B cell (primary cell): ENCODE measurements at regions not wholly inside any gene's neighbourhood (a gene's known extent, or its start where the extent isn't known, plus 50 kb on each side); places are given as distances from the start of the nearest gene placed in this dataset.

ENCODE experiments used
- EZH2 ChIP-seq: IDR thresholded peaks from 2 replicates; pipeline ENCODE4 v1.6.1; 2012; ENCODE audit warnings: borderline replicate concordance, low read depth, mild to moderate bottlenecking, moderate library complexity, low read length; ENCODE audit not compliant: insufficient read depth, poor library complexity, severe bottlenecking
- TF ChIP-seq, protein P1 (sequence below): fragments of 200-600 bp; IDR thresholded peaks from one replicate; pipeline ENCODE4 v1.8.0; 2022; ENCODE audit warnings: antibody characterized with exemption, mild to moderate bottlenecking

DNA sequence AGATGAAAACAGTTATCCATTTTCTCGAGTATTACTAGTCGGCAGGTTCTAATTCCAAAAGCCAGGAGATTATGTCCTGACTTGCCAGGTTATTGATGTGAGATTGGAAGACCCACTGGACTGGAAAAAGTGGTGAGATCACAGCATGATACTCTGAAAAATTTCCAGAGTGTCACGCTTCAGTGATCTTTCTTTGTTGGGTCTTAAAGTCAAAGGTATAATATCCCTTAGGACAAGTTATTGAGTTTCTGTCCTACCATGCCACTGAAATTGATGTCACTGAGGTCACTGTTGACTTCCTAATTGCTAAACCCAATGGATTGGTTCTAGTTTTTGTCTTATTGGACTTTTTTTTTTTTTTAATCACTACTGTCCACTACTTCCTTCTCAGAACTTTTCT lies 104.5 kb upstream of the GRAMD1B start:
- TF ChIP-seq, protein P1, sequence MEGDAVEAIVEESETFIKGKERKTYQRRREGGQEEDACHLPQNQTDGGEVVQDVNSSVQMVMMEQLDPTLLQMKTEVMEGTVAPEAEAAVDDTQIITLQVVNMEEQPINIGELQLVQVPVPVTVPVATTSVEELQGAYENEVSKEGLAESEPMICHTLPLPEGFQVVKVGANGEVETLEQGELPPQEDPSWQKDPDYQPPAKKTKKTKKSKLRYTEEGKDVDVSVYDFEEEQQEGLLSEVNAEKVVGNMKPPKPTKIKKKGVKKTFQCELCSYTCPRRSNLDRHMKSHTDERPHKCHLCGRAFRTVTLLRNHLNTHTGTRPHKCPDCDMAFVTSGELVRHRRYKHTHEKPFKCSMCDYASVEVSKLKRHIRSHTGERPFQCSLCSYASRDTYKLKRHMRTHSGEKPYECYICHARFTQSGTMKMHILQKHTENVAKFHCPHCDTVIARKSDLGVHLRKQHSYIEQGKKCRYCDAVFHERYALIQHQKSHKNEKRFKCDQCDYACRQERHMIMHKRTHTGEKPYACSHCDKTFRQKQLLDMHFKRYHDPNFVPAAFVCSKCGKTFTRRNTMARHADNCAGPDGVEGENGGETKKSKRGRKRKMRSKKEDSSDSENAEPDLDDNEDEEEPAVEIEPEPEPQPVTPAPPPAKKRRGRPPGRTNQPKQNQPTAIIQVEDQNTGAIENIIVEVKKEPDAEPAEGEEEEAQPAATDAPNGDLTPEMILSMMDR, result no peak
- TF ChIP-seq EZH2, result no peak
